ENCODE measurements at regions not wholly inside any gene's neighbourhood (a gene's known extent, or its start where the extent isn't known, plus 50 kb on each side); places are given as distances from the start of the nearest gene placed in this dataset.
"Not testable (repeated sequence)": the region's sequence is repeated elsewhere in the genome, so short reads cannot be mapped to it uniquely, and the experiment has no call there.

DNA sequence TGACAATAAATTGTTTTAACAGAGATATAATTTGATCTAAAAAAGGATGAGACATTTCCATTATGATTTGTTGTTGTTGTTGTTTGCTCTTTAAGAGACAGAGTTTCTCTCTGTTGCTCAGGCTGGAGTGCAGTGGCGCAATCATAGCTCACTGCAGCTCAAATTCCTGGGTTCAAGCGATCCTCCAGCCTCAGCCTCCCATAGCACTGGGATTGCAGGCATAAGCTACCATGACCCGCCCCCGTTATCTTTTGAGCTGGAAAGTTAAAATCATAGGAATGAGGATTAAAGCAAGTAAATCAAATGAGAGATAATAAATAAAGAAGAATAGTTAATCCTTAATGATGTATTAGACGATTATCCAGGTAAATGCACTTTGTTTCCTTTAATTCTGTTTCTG is 224.4 kb upstream of the SMIM31 start:
- DNase-seq, result no peak

DNA sequence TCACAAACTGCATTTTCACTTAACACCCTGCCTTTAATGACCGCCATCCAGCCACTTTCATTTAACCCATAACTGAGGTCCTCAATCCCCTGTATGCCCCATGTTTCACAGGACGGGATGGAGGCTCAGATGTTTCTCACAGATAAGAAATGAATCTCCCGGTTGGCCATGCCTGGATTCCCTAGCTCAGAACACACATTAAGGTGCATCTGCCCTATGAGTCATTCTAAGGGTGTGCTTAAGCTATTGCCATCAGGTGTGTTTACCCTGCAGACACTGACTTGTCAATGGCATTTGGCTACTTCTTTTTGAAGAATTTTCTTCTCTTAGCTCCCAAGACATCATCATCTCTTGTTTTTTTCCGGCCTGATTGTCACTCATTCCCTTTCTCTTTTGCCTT is 222.6 kb upstream of the SMIM31 start:
- DNase-seq, result no peak

DNA sequence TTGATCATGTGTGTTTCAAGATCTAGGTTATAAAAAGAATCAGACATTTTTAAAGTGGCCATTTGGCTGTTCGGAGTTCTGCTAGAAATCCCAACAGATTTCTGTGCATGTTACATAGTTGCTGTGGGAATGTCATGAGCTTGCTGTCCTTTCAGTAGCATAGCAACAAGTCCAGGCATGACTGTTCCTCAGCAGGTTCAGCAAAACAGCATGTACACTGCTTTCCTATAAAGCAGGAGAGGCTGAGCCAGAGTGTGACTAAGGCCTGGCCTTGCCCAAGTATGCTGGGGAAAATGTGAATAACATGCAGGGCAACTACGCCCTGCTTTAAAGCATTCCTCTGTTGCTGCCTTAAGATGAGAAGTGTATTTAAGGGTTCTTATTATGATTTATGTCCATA is 217.1 kb upstream of the SMIM31 start:
- DNase-seq, result no peak

DNA sequence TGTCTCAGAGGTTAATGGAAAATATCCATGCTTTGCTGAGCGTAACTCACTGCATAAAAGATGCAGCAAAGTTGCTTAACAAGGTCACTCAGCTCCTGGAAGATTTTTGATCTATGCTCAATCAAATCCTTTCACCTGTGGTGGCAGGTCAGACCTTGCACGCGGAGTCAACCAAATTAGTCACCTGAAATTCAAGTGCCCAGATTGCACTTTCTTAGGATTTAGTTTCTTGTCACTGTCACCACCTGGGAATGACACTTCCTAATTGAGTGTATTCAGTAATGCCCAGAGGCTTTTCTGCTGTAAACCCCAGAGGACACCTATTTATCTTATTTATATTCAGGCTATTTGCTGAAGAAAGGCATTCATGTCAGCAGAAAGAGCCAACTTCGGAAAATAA is 215.8 kb upstream of the SMIM31 start:
- DNase-seq, result no peak

DNA sequence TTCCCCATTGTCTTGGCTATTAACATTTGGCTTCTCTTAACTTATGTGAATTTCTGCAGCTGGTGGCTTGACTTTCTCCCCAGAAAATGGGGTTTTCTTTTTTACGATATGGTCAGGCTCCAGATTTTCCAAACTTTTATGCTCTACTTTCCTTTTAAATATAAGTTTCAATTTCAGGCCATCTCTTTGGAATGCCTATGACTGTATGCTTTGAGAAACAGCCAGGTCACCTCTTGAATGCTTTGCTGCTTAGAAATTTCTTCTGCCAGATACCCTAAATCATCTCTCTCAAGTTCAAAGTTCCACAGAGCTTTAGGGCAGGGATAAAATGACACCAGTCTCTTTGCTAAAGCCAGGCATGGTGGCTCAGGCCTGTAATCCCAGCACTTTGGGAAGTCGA is 212.9 kb upstream of the SMIM31 start:
- DNase-seq, result no peak

DNA sequence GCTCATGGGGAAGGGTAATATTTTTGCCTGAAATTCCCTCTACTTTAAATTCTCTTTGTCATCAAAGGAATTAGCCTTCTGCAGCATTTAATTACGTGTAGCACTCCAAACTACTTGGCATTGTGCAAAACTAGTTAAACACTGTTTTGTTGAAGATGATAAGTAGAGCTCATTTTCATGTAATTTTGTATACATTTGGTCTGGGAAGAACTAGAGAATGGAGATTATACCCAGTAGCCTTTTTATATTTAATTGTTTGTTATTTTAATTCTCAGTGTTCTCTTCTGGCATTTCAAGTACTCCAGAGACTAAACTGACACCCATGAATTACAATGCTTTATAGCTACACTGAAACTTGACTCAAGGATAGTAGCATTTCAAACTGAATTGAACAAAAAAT is 211.5 kb upstream of the SMIM31 start:
- no peak for DNase-seq

DNA sequence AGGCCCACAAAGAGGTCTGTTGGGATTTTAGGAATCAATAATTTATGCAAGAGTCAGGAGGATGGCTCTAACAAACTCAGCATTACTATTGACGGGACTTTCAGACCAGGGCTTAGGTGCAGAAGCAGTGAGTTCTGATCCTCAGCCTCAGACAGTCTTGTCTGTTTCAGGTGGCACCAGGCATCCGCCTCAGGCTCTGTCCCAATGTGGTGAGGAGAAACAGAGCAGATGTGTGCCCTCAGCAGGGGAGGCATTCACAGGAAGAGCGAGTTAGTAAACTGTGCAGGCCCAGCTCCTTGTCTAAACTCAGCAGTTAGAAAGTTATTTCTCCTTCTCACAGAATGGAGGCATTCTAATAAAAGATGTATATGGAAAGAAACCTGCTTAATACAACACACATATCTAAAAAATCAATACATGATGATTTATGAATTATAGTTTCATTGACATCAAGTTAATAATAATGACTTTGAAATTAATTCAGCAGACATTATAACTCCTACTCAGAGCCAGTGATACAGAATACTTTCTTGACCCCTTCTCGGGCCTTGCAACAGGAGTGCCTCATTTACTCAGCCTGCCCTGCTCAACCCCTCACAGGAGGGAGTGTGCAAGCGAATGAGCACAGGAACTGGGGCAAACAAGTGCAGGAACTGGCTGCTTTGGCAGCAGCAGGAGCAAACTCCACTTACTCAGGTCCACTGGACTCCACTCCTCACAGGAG is 202.8 kb upstream of the SMIM31 start:
- DNase-seq, result no peak

DNA sequence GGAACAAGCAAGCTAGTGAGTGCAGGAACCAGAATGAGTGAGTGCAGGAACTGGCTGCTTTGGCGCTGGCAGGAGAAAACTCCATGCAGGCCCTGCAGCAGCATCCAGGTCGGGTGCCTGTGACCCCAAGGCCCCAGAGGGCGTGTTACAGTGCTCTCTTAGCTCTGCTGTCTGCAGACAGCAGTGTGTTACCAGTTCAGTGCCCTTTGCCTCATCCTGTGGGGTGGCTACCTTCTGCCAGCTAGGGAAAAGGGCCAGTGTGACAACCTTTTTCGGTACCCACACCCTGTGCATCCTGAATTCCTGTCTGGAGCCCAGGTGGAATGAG is 202.3 kb upstream of the SMIM31 start:
- DNase-seq, result no peak

DNA sequence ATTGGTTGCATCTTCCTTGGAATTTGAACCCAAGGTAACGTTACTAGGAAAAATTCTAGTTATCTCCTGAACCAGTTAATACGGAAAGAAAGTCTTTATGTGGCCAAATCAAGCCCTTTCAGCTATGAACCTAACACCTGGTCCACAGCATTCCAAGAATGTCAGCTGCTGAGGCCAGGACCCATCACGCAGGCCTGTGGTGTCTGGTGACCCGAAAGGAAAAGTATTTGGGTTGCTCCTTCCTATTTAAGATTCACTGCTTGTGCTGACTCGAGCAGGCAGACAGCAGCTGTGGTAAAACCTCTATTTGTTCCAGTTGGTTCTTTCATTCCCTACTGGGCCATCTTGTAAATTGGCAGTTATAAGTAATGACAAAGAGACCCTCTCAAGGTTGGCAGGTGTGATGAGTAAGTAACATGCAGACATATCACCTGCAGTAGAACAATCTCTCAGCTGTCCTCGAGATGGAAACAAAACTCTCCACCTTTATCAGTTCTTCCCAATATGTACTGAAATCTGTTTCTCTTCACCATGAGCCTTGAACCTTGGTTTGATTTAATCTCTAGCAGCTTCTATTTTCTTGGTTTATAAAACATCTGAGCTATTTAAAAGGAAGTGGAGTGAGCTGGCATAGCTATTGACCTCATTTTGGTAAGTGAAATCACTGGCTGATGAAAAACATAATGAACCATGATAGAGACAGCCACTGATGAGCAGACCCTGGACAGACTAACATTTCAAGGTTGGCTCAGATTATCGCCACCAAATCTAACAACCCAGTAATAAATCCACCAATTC is 182.1 kb upstream of the SMIM31 start:
- DNase-seq, result no peak

DNA sequence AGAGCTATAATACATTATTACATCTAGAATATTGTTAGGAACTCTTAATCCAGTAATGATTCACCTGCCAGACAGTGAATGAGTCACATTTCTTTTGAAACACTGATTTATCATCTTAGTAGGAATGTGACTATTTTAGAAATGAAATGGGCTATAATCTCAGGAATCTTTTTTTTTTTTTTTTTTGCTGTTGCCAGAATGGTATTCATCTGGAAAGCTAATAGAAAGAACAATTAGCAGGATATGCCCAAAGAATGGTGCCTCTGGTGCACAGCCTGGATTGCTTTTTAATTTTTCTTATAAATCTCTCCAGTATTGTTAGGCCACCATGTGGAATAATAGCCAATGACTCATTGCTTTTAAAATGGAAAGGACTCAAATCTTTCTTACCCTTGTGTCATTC is 181.1 kb upstream of the SMIM31 start:
- DNase-seq, result no peak

DNA sequence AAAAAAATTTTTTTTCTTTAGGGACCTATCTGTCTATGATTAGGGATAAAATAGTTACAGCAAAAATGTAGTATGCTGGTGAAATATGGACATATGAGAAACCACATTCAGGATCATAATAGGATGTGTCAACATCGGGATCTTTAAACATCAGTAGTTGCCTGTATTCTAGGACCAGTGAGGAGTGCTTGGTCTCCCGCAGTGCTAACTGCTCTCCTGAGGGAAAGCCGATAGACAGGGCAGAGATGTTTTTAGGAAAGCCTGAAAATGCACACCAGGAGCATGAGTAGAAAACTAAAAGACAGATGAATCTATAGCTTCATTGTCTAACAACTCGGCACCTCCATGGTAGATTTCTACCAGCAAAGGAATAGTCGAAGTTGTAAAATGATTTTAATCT is 178.1 kb upstream of the SMIM31 start:
- no peak for DNase-seq

DNA sequence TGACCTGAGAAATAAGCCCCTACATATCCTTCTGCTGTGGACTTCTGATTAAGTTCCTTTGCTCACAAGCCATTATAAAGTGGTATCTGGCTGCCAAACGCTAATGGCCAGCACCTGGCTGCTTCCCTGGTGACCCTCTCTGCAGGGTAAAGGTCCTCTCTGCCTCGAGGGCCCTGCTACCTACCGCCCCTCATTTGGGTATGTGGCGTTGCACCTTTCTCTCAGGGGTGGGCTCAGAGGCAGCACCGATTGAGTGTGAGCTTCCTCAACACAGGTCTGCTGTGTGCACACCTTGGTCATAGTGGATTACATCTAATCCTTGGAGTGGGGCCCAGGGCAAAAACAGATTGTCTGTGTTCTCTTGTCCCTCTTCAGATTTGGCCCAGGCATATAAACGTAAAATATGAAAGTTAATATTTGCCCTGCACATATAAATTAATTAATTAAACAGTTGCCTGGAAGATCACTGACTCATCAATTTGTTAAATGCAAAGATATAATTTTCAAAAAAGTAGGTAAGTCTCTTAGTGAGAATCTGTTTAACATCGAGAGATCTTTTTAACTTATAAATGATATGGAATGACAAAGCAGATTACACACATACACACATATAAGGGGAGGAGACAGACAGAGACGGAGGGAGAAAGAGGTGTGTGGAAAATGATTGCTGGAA is 174.5 kb upstream of the SMIM31 start:
- DNase-seq, result no peak

DNA sequence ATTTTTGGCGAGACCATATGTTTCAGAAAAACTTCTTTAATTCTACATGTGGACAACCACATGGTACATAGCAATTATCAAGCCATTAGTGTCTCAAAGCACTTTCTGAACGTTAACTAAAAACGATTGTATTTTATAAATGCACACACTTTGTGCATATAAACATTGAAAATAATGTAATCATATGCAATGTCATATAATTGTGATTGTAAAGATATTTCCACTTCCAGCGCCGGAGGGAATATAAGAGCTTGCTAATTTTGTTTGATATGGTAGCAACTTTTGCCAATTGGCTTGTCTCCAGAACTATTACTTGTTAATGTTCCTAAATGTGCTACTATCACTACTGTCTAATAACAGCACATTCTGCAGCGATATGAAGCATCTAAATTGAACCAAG is 162.3 kb upstream of the SMIM31 start:
- DNase-seq, result no peak

DNA sequence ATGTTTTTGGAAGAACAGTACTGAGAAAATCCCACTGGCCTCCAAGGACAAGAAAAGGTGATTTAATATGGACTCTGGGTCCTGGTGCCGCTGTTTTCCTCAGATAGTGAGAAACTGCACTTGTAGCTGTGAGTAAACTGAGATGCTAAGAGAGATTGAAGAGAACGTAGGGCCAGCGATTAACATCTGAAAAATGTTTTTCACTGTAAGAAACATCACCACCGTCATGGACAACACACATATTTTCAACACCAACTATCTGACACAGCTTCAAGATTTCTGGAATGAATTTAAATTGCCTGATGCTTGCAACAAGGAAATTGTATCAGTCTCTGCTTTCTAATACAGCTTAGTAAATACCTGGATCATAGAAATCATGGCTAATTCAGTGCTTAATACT is 158.2 kb upstream of the SMIM31 start:
- DNase-seq, result no peak

DNA sequence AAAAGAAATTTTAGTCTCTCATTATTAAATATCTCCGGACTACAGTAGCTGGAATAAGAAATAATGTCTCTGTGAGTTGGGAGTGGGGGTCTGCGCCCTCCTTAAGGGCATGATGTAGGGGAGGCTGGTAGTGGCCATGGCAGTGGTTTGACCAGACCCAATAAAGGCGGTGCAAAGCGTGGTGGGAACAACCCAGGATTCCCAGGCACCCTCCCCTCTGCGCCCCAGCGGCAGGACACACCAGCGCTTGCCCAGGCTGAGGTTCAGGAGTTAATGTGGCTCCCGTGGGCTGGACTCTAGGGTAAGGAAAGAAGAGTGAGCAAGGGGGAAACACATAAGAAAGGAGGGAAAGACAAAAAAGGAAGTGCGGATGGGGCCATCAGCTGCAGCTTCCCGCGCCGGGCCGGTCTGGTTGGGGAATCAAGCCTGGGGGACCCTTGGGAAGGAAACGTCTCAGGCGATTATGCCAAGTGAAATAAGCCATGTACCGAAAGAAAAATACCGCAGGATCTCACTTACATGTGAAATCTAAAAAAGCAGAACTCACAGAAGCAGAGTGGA is 157.5 kb upstream of the SMIM31 start:
- no peak for DNase-seq

DNA sequence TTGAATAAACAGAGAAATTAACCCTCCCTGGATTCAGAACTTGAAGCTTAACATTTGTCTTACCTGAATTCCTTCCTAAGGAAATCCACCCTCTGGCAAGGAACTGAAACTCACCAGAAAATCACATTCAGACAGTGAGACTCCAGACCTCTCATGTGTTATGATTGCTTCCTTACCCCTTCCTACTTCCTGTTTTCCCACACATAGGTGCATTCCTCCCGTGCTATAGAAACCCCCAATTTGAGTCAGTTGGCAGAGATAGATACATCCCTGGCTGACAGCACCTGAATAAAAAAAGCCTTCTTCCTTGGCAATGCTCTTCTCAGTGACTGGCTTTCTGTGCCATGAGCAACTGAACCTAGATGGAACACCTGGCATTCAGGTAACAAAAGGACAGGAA is 157.0 kb upstream of the SMIM31 start:
- no peak for DNase-seq

DNA sequence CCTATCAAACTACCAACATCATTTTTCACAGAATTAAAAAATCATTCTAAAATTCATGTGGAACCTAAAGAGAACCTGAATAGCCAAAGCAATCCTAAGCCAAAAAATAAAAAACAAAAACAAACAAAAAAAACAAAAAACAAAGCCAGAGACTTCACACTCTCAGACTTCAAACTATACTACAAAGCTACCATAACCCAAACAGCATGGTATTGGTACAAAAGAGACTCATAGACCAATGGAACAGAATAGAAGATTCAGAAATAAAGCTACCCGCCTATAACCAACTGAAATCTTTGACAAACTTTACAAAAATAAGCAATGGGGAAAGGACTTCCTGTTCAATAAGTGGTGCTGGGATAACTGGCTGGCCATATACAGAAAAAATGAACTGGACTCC is 152.3 kb upstream of the SMIM31 start:
- DNase-seq, result no peak

DNA sequence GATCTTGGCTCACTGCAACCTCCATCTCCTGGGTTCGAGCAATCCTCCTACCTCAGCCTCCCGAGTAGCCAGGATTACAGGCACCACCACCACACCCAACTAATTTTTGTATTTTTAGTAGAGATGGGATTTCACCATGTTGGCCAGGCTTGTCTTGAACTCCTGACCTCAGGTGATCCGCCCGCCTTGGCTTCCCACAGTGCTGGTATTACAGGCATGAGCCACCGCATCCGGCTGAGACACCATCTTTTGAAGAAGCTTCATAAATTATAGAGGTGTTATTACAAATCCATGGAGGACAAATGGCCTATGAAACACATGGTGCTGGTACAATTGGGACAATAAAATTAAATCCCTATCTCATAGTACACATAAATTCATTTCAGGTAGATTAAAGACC is 148.1 kb upstream of the SMIM31 start:
- DNase-seq, result not testable (repeated sequence)

DNA sequence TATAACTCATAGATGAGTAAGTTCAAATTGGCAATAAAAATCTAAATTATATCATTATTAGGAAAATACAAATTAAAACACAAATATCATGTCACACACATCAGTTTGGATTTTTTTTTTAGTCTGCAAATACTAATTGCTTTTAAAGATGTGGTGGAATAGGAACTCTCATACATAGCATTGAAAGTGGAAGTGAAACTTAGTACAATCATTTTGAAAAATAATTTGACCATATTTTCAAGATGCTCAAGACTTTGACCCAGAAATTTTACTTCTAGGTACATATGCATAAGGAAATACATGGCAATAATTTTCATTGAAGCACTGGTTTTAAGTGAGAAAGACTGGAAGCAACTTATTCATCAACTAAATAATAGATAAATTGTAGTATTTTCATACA is 147.5 kb upstream of the SMIM31 start:
- no peak for DNase-seq

DNA sequence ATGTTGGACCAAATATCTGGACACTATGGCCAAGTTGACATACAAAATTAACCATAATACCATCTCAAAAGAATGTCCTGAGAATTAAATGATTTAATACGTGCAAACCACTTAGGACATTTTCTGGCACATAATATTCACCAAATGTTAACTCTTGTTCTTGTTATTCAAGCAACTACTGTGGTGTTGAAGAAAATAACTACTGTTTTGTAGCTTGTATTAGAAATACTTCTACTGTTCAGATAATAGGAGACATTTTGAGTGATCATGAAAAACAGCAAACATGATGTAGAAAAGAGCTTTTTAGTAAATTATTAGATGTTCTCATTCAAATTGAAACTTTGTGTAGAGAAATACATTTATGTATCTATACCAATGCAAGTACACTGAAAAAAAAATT is 140.7 kb upstream of the SMIM31 start:
- no peak for DNase-seq

DNA sequence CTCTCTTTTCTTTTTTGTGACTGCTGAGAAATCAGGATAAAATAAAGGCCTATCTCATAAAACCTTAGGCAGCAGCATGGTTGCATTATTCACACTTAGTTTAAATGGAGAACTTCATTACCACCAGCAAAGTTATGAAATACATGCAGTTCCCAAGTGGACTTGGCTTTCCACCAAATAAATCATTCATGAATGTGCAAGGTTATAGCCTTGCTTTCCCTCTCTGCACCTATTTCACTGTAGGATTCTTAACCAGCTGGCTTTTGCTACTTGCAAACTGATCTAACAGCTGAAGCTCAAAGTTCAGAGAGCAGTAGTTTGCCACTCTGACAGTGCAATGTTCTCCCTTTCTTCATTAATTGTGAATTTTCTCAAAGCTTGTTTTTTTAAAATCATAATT is 140.1 kb upstream of the SMIM31 start:
- no peak for DNase-seq

DNA sequence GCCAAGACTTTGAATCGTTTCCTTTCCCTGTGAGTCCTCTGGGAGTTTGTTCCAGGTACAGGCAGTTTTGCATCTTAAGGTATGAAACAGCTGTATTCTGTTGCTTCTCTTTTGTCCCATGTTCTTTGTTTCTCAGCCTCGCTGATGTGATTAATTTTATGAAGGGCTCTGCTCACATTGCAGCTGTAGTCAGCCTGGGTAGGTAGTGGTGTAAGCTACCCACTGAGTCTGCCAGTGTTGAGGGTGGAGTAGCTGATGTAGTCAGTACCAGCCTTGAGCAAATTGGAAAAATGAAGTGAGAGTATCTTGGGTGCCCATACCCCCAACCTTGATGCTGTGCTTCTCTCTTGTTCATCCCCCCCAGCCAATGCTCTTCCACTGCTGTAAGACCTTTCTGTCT is 139.6 kb upstream of the SMIM31 start:
- DNase-seq, result no peak

DNA sequence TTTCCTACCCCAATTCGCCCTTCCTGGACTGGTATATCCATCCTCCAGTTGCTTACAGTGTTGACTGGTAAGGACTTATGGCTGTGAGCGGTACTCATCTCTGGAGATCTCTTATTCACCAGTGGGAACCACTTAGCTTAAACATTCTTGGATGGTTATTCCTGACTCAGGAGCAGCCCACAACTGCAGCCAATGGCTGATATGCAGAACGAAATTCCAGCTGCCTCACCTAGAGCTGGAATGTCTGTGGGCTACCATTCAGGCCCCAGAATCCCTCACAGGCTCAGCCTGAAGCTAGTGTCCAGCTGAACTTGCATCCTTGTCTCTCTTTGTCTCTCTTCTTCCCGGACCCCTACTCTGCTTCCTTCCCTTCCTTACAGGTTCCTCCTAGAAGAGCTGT is 138.9 kb upstream of the SMIM31 start:
- DNase-seq, result no peak

DNA sequence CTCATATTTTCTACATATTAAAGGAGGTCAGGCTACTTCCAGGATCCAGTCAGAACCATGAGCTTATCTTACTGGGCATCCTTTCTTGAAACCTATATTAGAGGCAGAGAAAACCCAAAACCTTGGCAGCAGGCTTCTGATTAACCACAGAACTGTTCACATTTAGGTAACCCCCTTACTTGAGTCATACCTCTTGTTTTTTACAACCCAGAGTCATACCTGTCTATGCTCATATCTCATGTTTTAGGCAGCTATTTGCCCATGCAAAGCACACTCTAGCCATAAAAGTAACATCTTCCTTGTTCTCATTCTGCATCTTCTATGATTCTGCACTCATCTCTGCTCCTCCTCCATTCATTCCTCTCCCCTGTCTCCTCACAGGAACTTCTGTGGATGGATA is 138.0 kb upstream of the SMIM31 start:
- no peak for DNase-seq
